Nephron progenitor cell (in vitro differentiated cells): ENCODE measurements at regions not wholly inside any gene's neighbourhood (a gene's known extent, or its start where the extent isn't known, plus 50 kb on each side); places are given as distances from the start of the nearest gene placed in this dataset.
"Not testable (repeated sequence)": the region's sequence is repeated elsewhere in the genome, so short reads cannot be mapped to it uniquely, and the experiment has no call there.

Experiments used
- DNase-seq: peaks from one replicate; pipeline ENCODE4 v3.0.0; 2021
- H3K27ac Mint-ChIP-seq: 2 replicates; pipeline ENCODE4 v1.8.0; 2021; ENCODE audit warnings: mild to moderate bottlenecking, moderate library complexity, mixed read lengths
- H3K27me3 Mint-ChIP-seq: 2 replicates; pipeline ENCODE4 v1.8.0; 2021; ENCODE audit warnings: mild to moderate bottlenecking, low read depth, mixed read lengths; ENCODE audit not compliant: poor library complexity
- H3K36me3 Mint-ChIP-seq: 2 replicates; pipeline ENCODE4 v1.8.0; 2021; ENCODE audit warnings: low read depth, mixed read lengths
- H3K4me1 Mint-ChIP-seq: 2 replicates; pipeline ENCODE4 v1.8.0; 2021; ENCODE audit warnings: mixed read lengths
- H3K4me3 Mint-ChIP-seq: 2 replicates; pipeline ENCODE4 v1.8.0; 2021; ENCODE audit warnings: mild to moderate bottlenecking, moderate library complexity, mixed read lengths
- H3K9me3 Mint-ChIP-seq: 2 replicates; pipeline ENCODE4 v1.8.0; 2021; ENCODE audit warnings: mild to moderate bottlenecking, moderate library complexity, mixed read lengths
- TF ChIP-seq, protein P1 (sequence below): fragments of 200-600 bp; sonication (generic); IDR thresholded peaks from 2 replicates; pipeline ENCODE4 v1.5.0; 2021; ENCODE audit warnings: antibody characterized with exemption

DNA sequence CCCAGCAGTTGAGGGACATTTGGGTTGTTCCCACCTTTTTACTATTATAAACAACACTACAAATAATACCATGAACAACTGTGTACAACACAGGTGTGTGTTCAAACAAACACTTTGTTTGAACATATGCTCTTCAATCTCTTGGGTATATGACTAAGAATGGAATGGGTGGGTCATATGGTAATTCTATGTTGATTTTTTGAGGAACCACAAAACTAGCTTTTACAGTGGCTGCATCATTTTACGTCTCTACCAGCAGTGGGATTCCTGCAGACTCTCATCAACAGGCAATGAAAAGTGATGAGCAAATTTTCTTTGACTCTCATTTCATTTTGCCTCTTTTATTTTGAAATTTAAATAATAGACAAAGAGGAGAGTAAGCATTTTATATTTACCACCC lies 116.9 kb upstream of the KLF14 start:
- peaks cover 21% of the 10 kb centered on the region for H3K27me3 Mint-ChIP-seq
- no peak overlapping the region for H3K4me3 Mint-ChIP-seq
- no peaks in the 10 kb centered on the region for H3K36me3 Mint-ChIP-seq
- TF ChIP-seq, protein P1, sequence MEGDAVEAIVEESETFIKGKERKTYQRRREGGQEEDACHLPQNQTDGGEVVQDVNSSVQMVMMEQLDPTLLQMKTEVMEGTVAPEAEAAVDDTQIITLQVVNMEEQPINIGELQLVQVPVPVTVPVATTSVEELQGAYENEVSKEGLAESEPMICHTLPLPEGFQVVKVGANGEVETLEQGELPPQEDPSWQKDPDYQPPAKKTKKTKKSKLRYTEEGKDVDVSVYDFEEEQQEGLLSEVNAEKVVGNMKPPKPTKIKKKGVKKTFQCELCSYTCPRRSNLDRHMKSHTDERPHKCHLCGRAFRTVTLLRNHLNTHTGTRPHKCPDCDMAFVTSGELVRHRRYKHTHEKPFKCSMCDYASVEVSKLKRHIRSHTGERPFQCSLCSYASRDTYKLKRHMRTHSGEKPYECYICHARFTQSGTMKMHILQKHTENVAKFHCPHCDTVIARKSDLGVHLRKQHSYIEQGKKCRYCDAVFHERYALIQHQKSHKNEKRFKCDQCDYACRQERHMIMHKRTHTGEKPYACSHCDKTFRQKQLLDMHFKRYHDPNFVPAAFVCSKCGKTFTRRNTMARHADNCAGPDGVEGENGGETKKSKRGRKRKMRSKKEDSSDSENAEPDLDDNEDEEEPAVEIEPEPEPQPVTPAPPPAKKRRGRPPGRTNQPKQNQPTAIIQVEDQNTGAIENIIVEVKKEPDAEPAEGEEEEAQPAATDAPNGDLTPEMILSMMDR = no peak
- DNase-seq = no peak
- H3K27ac Mint-ChIP-seq = no peak overlapping the region
- H3K4me1 Mint-ChIP-seq = no peaks in the 10 kb centered on the region
- H3K9me3 Mint-ChIP-seq = peaks cover 11% of the 10 kb centered on the region

DNA sequence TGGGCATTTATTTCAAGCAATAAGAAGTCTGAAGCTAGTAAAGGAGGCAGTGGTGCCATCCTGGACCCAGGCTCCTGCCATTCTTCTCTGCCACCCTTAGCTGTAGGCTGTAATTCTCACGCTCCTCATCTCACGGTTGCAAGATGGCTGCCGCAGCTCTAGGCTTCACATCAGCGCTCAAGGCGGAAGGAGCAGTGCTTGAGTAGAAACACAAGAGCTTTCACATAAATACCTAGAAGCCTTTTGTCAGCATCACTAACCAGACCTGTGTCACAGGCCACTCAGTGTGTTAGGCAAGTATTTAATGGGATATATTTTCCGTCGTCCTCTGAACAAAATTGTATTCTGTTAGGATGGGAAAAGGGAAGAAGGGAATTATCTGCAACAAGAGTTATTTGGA lies 118.9 kb upstream of the KLF14 start:
- peaks cover 17% of the 10 kb centered on the region for H3K27me3 Mint-ChIP-seq
- H3K27ac Mint-ChIP-seq = no peak overlapping the region
- no peaks in the 10 kb centered on the region for H3K4me1 Mint-ChIP-seq
- no peak overlapping the region for H3K4me3 Mint-ChIP-seq
- DNase-seq = no peak
- TF ChIP-seq, protein P1 = no peak
- H3K36me3 Mint-ChIP-seq = peaks cover 6% of the 10 kb centered on the region
- H3K9me3 Mint-ChIP-seq = peaks cover 30% of the 10 kb centered on the region

DNA sequence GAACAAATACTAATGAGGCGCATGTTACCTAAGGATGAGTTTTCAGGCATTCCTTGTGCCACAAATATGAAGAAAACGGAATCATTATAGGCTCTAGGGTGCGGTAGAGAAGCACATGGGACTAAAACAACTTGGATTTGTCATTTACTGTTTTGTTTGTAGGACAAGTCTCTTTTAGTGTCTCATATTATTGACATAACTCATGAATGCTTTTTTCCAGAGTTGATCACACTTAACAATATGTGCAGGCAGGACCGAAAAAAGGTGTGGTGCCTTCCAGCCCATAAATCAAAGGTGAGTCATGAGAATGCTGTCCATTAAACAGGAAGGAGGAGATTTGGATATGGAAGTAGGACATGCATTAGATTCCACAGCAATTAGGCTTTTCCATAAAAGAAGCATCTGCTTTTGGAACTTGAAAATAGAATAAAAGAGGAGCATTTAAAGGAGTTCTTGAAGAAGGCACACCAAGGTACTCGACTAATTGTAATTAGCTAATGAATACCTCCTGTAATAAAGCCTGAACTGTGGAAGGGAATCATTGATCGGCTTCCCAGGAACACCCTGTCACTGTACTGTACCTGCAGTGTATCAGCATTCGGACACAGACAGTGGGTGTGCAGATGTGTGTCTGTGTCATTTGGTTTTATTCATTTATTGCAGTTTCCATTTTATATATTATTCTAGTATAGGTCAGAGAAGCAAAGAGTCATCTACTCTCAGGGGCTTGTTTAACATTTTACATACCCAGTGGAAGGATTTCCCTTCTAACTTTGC lies 119.7 kb upstream of the KLF14 start:
- H3K27ac Mint-ChIP-seq = no peak overlapping the region
- peaks cover 6% of the 10 kb centered on the region for H3K36me3 Mint-ChIP-seq
- H3K4me3 Mint-ChIP-seq = no peak overlapping the region
- DNase-seq = no peak
- TF ChIP-seq, protein P1 = no peak
- H3K9me3 Mint-ChIP-seq = peaks cover 38% of the 10 kb centered on the region
- H3K27me3 Mint-ChIP-seq = peaks cover 15% of the 10 kb centered on the region
- H3K4me1 Mint-ChIP-seq = no peaks in the 10 kb centered on the region

DNA sequence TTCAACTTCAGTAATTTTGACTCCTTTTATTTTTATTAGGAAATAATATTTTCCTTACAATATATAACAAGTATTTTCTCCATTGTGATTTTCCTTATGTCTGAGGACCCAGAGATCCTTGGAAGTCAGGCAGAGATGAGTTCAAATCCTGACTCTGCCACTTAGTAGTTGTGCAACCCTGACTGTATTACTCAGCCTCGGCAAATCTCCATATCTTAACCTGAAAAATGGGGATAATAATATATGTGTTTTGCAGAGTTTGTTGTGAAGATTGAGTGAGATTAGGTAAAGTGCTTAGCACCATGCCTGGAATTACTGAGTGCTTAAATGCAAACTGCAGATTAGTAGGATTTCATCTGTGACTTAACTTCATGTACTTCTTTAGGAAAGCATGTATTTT lies 120.5 kb upstream of the KLF14 start:
- H3K27me3 Mint-ChIP-seq = peaks cover 15% of the 10 kb centered on the region
- peaks cover 46% of the 10 kb centered on the region for H3K9me3 Mint-ChIP-seq
- no peaks in the 10 kb centered on the region for H3K4me1 Mint-ChIP-seq
- no peak overlapping the region for H3K27ac Mint-ChIP-seq
- H3K4me3 Mint-ChIP-seq = no peak overlapping the region
- peaks cover 10% of the 10 kb centered on the region for H3K36me3 Mint-ChIP-seq
- TF ChIP-seq, protein P1 = no peak
- DNase-seq = no peak

DNA sequence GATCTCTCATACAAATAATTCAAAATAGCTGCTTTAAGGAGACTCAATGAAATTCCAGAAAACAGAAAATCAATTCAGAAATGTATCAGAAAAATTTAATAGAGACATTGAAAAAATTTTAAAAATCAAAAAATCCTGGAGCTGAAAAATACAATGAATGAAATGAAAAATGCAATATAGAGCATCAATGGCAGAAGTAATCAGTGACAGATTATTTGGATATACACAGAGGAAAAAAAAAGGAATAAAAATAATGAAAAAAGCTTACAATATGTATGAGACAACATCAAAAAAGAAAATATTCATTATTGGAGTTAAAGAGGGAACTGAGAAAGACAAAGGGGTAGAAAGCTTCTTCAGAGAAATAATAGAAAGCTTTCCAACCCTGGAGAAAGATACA lies 122.9 kb upstream of the KLF14 start:
- DNase-seq = no peak
- Mint-ChIP-seq H3K9me3 (peaks cover 67% of the 10 kb centered on the region), H3K36me3 (peaks cover 15% of the 10 kb centered on the region), H3K27me3 (peaks cover 12% of the 10 kb centered on the region), H3K4me3 (no peak overlapping the region), H3K27ac (no peak overlapping the region), H3K4me1 (no peaks in the 10 kb centered on the region)
- TF ChIP-seq, protein P1 = no peak

DNA sequence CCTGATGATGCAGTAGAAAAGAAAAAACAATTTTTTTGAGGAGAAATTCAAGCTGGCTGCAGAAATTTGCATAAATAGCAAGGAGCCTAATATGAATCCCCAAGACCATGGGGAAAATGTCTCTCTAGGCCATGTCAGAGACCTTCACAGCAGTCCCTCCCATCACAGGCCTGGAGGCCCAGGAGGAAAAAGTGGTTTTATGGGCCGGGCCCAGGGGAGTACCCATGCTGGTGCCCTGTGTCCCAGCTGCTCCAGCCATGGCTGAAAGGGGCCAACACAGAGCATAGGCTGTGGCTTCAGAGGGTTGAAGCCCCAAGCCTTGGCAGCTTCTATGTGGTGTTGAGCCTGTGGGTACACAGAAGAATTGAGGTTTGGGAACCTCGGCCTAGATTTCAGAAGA lies 126.8 kb upstream of the KLF14 start:
- H3K4me1 Mint-ChIP-seq, H3K27ac Mint-ChIP-seq, DNase-seq, H3K27me3 Mint-ChIP-seq, H3K4me3 Mint-ChIP-seq: not testable (repeated sequence)
- H3K36me3 Mint-ChIP-seq = peaks cover 15% of the 10 kb centered on the region
- H3K9me3 Mint-ChIP-seq = peaks cover 64% of the 10 kb centered on the region
